A549 (cell line): ENCODE measurements at regions not wholly inside any gene's neighbourhood (a gene's known extent, or its start where the extent isn't known, plus 50 kb on each side); places are given as distances from the start of the nearest gene placed in this dataset.

Experiments
- CTCF ChIP-seq: fragments of >200 bp; sonication (Bioruptor Twin); formaldehyde crosslinking; IDR thresholded peaks from 3 replicates; pipeline ENCODE4 v1.5.1; 2016
- EHMT2 ChIP-seq: fragments of 200-600 bp; sonication (generic); IDR thresholded peaks from 2 replicates; pipeline ENCODE4 v1.6.1; 2016; ENCODE audit warnings: antibody characterized with exemption, low read depth, mild to moderate bottlenecking, moderate library complexity
- JUN ChIP-seq, 2 experiments: fragments of >200 bp; sonication (Bioruptor Twin); formaldehyde crosslinking; IDR thresholded peaks; 2 replicates in 1 of 2; 3 replicates in 1 of 2; pipeline ENCODE4 v1.6.1; 2016 to 2017
- KDM1A ChIP-seq: fragments of 200-600 bp; sonication (generic); IDR thresholded peaks from 2 replicates; pipeline ENCODE4 v1.6.1; 2016; ENCODE audit warnings: low read depth, mild to moderate bottlenecking
- MAFK ChIP-seq: fragments of 450-650 bp; IDR thresholded peaks from 2 replicates; pipeline ENCODE4 v1.6.1; 2014; ENCODE audit not compliant: partially characterized antibody
- MAZ ChIP-seq: fragments of 150-350 bp; IDR thresholded peaks from 2 replicates; pipeline ENCODE4 v1.6.1; 2014; ENCODE audit warnings: antibody characterized with exemption, low read depth, low read length, borderline replicate concordance
- POLR2A ChIP-seq: IDR thresholded peaks from 2 replicates; pipeline ENCODE4 v1.6.1; 2012; ENCODE audit warnings: mild to moderate bottlenecking, low read length
- RCOR1 ChIP-seq: fragments of 150-350 bp; IDR thresholded peaks from 2 replicates; pipeline ENCODE4 v1.6.1; 2014; ENCODE audit warnings: antibody characterized with exemption, low read length, low read depth
- RNF2 ChIP-seq: fragments of 200-600 bp; sonication (generic); IDR thresholded peaks from 2 replicates; pipeline ENCODE4 v1.6.1; 2016; ENCODE audit warnings: low read depth, mild to moderate bottlenecking, antibody characterized with exemption, moderate library complexity, borderline replicate concordance
- USF2 ChIP-seq: fragments of 450-650 bp; IDR thresholded peaks from 2 replicates; pipeline ENCODE4 v1.6.1; 2014; ENCODE audit warnings: antibody characterized with exemption
- TF ChIP-seq, protein P1 (sequence below): fragments of 250-450 bp; sonication (Bioruptor Pico); IDR thresholded peaks from 2 replicates; pipeline ENCODE4 v1.5.0; 2021; ENCODE audit warnings: mild to moderate bottlenecking, moderate library complexity, borderline replicate concordance
- TF ChIP-seq, protein P2 (sequence below): IDR thresholded peaks from 2 replicates; pipeline ENCODE4 v1.6.1; 2012

DNA sequence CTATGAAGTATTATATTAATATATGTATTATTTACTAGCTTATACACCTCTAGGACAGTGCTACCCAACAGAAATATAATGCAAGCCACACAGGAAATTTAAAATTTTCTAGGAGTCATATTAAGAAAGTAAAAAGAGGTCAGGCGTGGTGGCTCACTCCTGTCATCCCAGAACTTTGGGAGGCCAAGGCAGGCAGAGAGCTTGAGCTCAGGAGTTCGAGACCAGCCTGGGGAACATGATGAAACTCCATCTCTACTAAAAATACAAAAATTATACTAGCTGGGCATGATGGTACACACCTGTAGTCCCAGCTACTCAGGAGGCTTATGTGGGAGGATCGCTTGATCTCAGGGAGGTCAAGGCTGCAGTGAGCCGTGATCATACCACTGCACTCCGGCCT lies 237.6 kb upstream of the ZNF217 start:
- TF ChIP-seq RCOR1 (no peak), CTCF (no peak), USF2 (no peak), JUN (IDR thresholded peaks at IDR 0.05) (no peak), POLR2A (no peak), EHMT2 (no peak), KDM1A (no peak), RNF2 (no peak), MAZ (no peak), MAFK (no peak)
- TF ChIP-seq, protein P1, sequence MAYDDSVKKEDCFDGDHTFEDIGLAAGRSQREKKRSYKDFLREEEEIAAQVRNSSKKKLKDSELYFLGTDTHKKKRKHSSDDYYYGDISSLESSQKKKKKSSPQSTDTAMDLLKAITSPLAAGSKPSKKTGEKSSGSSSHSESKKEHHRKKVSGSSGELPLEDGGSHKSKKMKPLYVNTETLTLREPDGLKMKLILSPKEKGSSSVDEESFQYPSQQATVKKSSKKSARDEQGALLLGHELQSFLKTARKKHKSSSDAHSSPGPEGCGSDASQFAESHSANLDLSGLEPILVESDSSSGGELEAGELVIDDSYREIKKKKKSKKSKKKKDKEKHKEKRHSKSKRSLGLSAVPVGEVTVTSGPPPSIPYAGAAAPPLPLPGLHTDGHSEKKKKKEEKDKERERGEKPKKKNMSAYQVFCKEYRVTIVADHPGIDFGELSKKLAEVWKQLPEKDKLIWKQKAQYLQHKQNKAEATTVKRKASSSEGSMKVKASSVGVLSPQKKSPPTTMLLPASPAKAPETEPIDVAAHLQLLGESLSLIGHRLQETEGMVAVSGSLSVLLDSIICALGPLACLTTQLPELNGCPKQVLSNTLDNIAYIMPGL (CRISPR knock-in tag): no peak
- TF ChIP-seq, protein P2, sequence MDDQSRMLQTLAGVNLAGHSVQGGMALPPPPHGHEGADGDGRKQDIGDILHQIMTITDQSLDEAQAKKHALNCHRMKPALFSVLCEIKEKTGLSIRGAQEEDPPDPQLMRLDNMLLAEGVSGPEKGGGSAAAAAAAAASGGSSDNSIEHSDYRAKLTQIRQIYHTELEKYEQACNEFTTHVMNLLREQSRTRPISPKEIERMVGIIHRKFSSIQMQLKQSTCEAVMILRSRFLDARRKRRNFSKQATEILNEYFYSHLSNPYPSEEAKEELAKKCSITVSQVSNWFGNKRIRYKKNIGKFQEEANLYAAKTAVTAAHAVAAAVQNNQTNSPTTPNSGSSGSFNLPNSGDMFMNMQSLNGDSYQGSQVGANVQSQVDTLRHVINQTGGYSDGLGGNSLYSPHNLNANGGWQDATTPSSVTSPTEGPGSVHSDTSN: no peak
